WTC11 (cell line): ENCODE measurements at regions not wholly inside any gene's neighbourhood (a gene's known extent, or its start where the extent isn't known, plus 50 kb on each side); places are given as distances from the start of the nearest gene placed in this dataset.

Source experiments
- JUN ChIP-seq: sonication (generic); formaldehyde crosslinking; IDR thresholded peaks from 2 replicates; pipeline ENCODE4 v1.8.0; 2023; ENCODE audit warnings: mild to moderate bottlenecking, missing genetic modification reagents
- NFATC4 ChIP-seq: fragments of 250-450 bp; sonication (Bioruptor Pico); IDR thresholded peaks from 2 replicates; pipeline ENCODE4 v1.9.0; 2021; ENCODE audit warnings: mild to moderate bottlenecking
- NR2C2 ChIP-seq: sonication (generic); formaldehyde crosslinking; IDR thresholded peaks from 2 replicates; pipeline ENCODE4 v1.8.0; 2022; ENCODE audit warnings: mild to moderate bottlenecking, missing genetic modification reagents
- TCF7 ChIP-seq: sonication (generic); formaldehyde crosslinking; IDR thresholded peaks from 2 replicates; pipeline ENCODE4 v1.8.0; 2022; ENCODE audit warnings: mild to moderate bottlenecking, low read depth, missing genetic modification reagents, moderate library complexity
- TEAD1 ChIP-seq: sonication (generic); formaldehyde crosslinking; IDR thresholded peaks from 2 replicates; pipeline ENCODE4 v1.8.0; 2022; ENCODE audit warnings: mild to moderate bottlenecking, missing genetic modification reagents
- TF ChIP-seq, protein P1 (sequence below): fragments of 200-600 bp; IDR thresholded peaks from 2 replicates; pipeline ENCODE4 v1.8.0; 2022; ENCODE audit warnings: antibody characterized with exemption
- TF ChIP-seq, protein P2 (sequence below): sonication (generic); formaldehyde crosslinking; IDR thresholded peaks from 2 replicates; pipeline ENCODE4 v1.8.1; 2023; ENCODE audit warnings: mild to moderate bottlenecking, missing genetic modification reagents

DNA sequence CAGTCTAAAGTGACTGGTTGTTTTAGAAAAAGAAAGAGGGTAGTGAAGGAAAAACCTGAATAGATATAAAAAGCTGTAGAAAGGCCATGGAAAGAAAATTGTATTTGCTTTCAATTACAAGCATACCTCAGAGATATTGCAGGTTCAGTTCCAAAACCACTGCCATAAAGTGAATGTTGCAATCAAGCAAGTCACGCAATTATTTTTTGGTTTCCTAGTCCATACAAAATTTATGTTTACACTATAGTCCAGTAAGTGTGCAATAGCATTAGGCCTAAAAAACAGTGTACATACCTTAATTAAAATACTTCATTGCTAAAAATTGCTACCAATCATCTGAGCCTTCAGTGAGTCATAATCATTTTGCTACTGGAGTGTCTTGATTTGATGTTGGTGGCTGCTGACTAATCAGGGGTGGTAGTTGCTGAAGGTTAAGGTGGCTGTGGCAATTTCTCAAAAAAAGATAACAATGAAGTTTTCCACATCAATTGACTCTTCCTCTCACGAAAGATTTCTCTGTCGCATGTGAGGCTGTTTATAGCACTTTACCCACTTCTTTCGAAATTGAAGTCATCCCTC lies 2003.8 kb upstream of the PIK3C3 start:
- TF ChIP-seq, protein P1, sequence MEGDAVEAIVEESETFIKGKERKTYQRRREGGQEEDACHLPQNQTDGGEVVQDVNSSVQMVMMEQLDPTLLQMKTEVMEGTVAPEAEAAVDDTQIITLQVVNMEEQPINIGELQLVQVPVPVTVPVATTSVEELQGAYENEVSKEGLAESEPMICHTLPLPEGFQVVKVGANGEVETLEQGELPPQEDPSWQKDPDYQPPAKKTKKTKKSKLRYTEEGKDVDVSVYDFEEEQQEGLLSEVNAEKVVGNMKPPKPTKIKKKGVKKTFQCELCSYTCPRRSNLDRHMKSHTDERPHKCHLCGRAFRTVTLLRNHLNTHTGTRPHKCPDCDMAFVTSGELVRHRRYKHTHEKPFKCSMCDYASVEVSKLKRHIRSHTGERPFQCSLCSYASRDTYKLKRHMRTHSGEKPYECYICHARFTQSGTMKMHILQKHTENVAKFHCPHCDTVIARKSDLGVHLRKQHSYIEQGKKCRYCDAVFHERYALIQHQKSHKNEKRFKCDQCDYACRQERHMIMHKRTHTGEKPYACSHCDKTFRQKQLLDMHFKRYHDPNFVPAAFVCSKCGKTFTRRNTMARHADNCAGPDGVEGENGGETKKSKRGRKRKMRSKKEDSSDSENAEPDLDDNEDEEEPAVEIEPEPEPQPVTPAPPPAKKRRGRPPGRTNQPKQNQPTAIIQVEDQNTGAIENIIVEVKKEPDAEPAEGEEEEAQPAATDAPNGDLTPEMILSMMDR = no peak
- TF ChIP-seq NR2C2 (no peak), NFATC4 (no peak), TEAD1 (no peak), TCF7 (CRISPR knock-in tag) (no peak), JUN (CRISPR knock-in tag) (no peak)
- TF ChIP-seq, protein P2, sequence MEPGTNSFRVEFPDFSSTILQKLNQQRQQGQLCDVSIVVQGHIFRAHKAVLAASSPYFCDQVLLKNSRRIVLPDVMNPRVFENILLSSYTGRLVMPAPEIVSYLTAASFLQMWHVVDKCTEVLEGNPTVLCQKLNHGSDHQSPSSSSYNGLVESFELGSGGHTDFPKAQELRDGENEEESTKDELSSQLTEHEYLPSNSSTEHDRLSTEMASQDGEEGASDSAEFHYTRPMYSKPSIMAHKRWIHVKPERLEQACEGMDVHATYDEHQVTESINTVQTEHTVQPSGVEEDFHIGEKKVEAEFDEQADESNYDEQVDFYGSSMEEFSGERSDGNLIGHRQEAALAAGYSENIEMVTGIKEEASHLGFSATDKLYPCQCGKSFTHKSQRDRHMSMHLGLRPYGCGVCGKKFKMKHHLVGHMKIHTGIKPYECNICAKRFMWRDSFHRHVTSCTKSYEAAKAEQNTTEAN (CRISPR knock-in tag) = no peak
